Cerebellar cortex (tissue), 1 donor: ENCODE measurements at regions not wholly inside any gene's neighbourhood (a gene's known extent, or its start where the extent isn't known, plus 50 kb on each side); places are given as distances from the start of the nearest gene placed in this dataset.
"Not testable (repeated sequence)": the region's sequence is repeated elsewhere in the genome, so short reads cannot be mapped to it uniquely, and the experiment has no call there.

ENCODE experiments used
- DNase-seq: peaks from one replicate; pipeline ENCODE4 v3.0.0-alpha.2; 2015; ENCODE audit warnings: low spot score

- not testable (repeated sequence) for DNase-seq
Measured at GRCh38 chr21:13820286-13820685, 210.7 kb downstream of the POTED start.

- not testable (repeated sequence) for DNase-seq
Measured at GRCh38 chr21:13812191-13812590, 202.6 kb downstream of the POTED start.

GRCh38 chr21:13810559-13810958, 201.0 kb downstream of the POTED start:
- not testable (repeated sequence) for DNase-seq

GRCh38 chr21:13806444-13806843, 196.9 kb downstream of the POTED start:
- not testable (repeated sequence) for DNase-seq

- not testable (repeated sequence) for DNase-seq
Measured at GRCh38 chr21:13802757-13803156, 193.2 kb downstream of the POTED start.
